Posterior cingulate gyrus (tissue), 11 donors: ENCODE measurements at regions not wholly inside any gene's neighbourhood (a gene's known extent, or its start where the extent isn't known, plus 50 kb on each side); places are given as distances from the start of the nearest gene placed in this dataset.

ENCODE experiments used
- DNase-seq, 10 donors: peaks; one replicate each; pipeline versions ENCODE4 v3.0.0 to v3.0.0-alpha.2; 2020 to 2021; ENCODE audit warnings: mixed read lengths in 3 of 10
- intact Hi-C: fragments of 100-400 bp; cut with DNase I; formaldehyde crosslinking; loops from one replicate; pipeline ENCODE4 v1.15.1; 2023

DNA sequence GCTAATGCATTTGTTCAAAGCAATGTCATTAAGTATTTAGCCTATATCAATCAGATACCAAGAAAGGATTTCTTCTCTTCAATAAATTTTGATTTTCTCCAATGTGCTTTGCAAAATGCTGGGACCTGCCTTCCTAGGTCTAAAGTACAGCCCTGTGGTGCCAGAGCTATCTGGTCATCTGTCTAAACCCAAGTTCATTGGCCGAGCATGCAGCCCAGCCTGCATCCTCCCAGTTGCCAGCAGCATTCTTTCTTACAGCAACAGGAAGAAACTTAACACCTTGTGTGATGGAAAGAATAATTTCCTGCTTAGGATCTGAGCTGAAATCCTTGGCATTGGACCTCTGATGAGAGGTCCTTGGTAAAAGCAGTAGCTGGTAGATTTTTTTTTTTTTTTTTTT, 310.0 kb downstream of the RBM26 start:
- intact Hi-C loops: no loop called here
- DNase-seq: peak in 1 of 10 donors; percentile 22

DNA sequence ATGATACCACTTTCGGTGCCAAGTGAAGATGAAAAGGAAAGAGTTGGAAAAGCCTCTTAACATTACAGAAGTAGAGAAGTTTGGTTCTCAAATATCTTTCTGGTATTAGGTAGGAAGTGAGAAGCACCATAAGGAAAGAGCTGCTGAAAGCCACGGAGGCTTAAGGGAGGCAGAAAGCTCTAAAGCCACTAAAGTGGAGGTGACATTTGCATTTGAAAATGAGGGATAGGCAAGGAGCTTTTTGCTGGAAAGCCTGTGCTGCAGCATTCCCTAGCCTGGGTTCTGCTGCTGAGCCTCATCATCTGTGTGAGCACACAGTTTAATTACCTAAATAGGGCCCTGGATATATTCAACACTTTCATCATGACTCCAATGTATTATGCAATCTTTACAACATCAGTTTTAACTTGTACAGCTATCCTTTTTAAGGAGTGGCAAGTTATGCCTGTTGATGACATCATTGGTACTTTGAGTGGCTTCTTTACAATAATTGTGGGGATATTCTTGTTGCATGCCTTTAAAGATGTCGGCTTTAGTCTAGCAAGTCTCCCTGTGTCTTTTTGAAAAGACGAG, 315.4 kb downstream of the RBM26 start:
- intact Hi-C loops: no loop called here
- no peak for DNase-seq

DNA sequence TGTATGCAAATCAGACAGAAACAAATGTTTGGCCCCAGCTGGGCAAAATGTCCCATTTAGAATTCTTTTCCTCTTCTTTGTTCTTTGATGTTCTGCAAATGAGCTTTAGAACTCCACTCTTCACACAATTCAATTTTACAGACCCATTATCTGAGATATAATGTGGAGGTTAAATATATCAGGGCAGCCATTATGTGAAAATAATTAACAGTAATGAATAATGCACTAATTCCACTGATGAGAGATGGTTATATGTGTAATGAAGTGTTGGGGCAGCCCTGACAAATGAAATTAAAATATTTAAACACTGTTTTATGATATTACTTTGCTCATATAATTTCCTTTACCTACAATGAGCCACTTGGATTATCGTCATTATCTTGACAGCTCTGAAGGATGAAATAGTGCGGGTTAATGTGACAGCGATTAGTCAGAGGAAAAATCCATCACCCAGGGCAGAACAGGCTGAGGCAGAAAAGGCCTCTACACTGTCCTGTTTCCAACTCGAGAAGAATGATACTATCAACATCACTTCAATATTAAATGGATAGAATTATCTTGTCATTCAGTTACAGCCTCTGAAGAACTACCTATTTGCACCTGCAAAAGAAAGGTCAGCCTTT, 321.1 kb downstream of the RBM26 start:
- intact Hi-C loops: no loop called here
- no peak for DNase-seq

DNA sequence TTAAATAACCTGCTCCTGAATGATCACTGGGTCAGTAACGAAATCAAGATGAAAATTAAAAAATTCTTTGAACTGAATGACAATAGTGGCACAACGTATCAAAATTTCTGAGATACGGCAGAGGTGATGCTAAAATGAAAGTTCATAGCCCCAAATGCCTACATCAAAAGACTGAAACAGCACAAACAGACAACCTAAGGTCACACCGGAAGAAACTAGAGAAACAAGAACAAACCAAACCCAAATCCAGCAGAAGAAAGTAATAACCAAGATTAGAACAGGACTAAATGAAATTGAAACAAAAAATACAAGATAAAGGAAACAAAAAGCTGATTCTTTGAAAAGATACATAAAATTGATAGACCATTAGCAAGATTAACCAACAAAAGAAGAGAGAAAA, 324.1 kb downstream of the RBM26 start:
- no peak for DNase-seq
- intact Hi-C loops: no loop called here

DNA sequence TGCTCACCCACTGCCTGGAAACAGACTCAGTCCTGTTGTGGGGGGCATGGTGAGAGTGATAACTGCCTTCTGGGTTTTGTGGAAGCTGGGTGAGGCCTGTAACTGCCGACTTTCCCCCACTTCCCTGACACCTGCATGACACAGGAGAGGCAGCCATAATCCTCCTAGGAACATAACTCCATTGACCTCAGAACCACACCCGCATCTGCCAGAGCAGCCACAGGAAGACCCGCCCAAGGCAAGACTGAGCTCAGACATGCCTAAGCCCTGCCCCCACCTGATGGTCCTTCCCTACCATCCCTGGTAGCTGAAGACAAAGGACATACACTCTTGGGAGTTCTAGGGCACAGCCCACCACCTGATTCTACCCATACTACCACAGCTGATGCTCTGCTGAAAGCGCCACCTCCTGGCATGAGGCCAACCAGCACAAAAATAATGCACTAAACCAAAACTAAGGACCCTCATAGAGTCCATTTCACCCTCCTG, 326.7 kb downstream of the RBM26 start:
- DNase-seq: peak in 1 of 10 donors; percentile 50
- intact Hi-C loops: no loop called here

DNA sequence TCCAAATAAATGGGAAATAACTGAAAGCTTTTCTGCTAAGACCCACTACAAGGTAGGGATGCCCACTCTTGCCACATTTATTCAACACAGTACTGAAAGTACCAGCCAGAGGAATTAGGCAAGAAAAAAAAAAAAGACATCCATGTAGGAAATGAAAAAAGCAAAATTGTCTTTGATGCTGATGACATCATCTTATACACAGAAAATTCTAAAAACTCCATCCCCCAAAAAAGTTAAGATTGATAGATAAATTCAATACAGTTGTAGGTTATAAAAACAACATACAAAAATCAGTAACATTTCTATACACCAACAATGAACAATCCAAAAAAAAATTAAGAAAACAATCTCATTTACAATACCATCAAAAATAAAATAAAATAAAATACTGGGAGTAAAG, 330.4 kb downstream of the RBM26 start:
- intact Hi-C loops: no loop called here
- DNase-seq: no peak

DNA sequence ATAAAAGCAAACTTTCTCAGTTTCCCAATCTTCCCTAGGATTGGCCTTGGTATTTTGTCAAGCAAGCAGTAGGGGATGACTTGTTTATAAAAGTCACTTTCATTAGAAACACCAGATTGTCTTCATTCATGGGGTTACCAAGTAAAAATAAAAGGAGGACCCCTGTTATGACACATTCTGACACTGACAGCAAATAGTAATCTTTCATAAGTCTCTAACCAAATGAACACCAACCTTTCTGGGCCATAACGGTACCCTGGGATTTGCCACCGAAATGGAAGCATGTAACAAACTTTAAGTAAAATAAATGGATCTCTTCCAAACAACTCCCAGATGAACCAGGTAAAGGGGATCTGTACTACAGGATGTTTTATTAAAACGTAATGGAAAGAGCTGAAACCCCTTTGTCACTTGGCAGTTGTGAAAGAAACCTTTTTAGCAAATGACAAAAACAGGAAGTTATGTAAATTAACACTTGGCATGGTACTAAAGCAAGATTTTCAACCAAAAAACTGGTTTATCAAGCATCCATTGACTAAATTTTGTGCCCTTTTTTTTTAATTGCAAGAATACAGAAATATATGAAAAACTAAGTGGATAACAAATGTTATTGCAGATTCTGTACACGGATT, 335.6 kb downstream of the RBM26 start:
- DNase-seq: no peak
- intact Hi-C loops: no loop called here

DNA sequence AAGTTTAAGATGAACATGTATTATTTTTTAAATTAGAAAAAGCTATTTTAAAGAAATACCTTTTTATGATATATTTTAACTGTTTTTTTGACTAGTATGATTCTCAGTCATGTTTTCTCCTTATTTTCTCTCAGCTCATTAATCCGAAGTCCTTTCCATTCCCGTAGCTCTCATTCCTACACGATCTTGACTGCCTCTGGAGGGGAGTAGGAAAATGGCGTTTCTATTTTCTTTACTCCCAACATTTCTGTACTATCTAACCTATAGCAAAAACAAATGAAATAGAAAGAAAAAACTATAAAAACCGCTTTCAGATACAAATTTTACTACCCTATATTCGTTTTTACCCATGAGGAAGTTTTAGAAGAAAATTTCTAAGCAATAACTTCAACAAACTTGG, 343.8 kb downstream of the RBM26 start:
- intact Hi-C loops: no loop called here
- DNase-seq: no peak

DNA sequence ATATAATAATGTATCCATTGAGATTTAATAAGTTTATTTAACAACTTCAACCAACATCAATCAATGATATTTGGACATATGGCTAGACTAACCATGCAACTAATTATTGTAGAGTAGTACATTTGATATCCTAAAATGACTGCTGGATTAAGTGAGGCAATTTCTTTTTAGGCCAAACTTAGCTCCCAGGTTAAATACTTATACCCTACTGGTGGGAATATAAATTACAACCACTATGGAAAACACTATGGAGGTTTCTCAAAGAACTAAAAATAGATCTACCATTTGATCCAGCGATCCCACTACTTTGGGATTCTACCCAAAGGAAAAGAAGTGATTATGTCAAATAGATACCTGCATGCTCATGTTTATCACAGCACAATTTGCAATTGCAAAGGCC, 345.8 kb downstream of the RBM26 start:
- intact Hi-C loops: no loop called here
- DNase-seq: no peak

DNA sequence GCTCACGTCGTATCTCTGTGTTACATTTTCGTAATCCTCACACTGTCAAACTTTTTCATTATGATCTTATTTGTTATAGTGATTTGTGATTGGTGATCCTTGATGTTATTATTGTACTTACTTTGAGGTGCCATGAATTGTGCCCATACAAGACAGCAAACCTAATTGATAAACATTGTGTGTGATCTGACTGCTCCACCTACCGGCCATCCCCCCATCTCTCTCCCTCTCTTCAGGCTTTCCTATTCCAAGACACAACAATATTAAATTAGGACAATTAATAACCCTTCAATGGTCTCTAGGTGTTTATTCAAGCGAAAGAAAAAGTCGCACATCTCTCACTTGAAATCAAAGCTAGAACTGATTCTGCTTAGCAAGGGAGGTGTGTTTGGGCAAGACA, 349.3 kb downstream of the RBM26 start:
- intact Hi-C loops: no loop called here
- DNase-seq: no peak

DNA sequence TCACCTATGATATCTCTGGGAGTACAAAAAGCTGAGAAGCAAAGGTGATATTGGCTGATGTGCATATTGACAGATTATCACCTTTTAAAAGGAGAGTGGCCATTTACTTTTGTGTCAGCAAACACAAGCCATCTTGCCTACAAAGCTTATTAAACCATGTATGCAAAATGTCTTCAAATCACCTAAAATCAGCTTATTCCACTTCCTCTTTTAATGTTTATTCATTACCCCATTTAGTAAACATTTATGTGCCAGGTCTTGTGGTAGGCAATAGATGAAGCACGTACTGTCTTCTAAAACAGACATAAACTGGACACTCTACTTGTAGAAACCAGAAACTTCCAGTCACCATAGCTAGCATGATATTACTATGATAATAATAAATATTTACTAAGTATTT, 354.6 kb downstream of the RBM26 start:
- no peak for DNase-seq
- intact Hi-C loops: no loop called here

DNA sequence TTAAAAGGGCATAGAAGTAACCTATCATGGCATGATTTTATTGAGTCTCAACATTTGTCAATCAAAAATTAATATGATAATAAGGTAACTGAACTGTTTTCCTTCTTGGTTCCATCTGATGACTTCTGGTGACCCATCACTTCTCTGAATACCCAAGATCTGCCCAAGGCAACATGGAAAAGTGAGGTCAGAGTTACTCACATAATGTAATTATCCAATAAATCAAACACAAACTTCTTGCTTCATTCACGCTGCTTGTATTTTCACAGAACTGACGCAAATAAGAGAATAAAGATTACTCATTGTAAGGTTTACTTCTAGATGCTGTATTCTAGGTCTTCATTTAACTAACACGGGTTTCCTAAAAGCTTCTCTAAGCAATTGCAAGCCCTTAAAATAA, 361.6 kb downstream of the RBM26 start:
- DNase-seq: no peak
- intact Hi-C loops: no loop called here

DNA sequence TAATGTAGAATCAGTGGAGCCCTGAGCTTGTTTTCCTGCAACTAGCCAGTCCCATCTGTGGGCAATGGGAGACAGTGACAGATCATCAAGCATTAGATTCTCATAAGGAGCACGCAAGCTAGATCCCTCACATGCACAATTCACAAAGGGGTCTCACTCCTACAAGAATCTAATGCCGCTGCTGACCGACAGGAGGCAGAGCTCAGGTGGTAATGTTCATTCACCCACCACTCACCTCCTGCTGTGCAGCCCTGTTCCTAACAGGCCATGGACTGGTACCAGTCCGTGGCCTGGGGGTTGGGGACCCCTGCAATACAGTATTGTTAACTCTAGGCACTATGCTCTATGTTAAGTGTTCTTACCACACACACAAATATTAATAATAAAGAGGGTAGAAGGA, 362.8 kb downstream of the RBM26 start:
- no peak for DNase-seq
- intact Hi-C loops: no loop called here

DNA sequence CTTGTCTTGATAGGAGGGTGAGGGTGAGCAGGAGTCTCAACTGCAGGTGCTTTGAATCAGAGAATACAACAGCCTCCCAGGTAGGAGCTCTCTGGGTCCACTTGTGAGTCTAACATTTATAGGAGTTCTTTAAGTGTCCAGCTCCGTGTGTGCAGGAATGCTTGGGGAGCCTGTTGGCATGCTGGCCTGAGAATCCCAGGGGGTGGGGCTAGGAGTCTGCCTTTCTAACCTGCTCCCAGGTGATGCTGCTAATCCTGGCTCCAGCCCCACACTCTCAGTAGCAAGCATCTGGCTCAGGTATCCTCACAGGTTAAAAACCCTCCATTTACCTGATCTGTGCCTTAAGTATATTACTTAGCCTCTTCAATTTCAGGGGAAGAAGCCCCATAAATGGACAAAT, 368.9 kb downstream of the RBM26 start:
- no peak for DNase-seq
- intact Hi-C loops: no loop called here

DNA sequence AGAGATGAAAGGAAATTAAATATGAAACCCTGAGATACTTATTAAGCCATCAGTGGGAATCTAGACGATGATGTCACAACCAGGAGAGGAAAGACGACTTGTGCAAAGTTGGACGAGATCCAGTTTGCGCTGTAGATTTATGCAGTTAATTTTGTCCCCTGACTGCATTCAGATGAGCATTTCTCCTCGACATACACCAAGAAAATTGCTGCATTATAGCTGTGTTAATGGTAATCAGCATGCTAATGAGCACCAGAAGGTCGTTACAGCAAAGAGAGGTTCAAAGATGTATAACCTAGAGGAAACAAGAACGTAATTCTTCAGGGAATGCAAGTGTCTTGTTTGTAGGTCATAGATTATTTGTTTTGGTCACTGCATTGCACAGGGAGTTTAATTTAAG, 371.7 kb downstream of the RBM26 start:
- intact Hi-C loops: no loop called here
- DNase-seq: no peak

DNA sequence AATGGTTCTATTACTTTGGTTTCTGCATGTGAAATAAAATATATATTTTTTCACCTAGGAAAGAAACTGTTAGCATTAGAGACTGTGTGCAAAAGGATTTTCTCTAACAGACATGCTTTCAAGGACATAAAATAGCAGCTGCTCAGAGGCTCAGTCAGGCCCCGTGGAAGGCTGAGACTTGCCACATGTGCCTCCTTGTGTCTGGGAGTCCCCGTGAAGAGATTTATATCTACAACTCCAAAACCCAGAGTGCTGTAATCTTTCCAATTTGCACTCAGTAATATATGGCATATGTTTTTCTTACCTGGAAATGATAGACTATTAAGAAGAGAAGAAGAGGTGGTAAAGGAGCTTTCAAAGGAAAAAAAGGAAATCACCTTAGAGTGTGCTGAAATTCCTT, 371.6 kb upstream of the OBI1 start:
- no peak for DNase-seq
- intact Hi-C loops: no loop called here

DNA sequence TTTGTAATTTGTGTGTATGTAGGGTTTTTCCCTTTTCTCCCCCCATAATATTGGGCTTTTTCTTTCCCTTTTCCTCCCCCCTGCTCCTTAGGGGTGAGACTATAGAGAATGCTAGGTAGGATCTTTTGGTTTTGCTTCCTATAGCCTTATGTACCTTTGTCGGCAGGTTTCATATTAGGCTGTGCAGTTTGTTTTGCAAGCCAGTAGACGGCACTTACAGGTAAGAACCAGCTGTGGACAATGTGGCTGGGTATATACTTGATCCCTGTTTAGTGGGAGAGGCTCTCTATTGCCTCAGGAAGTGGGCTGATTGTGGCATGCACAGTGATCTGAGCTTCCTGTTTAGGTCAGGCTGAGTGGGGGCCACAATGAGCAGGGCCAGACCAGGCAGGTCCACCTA, 359.2 kb upstream of the OBI1 start:
- intact Hi-C loops: no loop called here
- DNase-seq: no peak

DNA sequence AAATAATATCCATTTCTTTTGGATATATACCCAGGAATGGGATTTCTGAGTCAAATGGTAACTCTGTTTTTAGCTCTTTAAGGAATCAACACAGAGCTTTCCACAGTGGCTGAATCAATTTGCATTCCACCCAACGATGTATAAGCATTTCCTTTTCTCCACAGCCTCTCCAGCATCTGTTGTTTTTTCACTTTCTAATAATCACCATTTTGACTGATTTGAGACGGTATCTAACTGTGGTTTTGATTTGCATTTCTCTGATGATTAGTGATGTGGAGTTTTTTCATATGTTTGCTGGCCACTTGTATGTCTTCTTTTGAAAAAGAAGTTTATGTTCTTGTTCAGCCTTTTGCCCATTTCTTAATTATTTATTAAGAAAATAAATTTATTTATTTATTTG, 352.2 kb upstream of the OBI1 start:
- intact Hi-C loops: no loop called here

DNA sequence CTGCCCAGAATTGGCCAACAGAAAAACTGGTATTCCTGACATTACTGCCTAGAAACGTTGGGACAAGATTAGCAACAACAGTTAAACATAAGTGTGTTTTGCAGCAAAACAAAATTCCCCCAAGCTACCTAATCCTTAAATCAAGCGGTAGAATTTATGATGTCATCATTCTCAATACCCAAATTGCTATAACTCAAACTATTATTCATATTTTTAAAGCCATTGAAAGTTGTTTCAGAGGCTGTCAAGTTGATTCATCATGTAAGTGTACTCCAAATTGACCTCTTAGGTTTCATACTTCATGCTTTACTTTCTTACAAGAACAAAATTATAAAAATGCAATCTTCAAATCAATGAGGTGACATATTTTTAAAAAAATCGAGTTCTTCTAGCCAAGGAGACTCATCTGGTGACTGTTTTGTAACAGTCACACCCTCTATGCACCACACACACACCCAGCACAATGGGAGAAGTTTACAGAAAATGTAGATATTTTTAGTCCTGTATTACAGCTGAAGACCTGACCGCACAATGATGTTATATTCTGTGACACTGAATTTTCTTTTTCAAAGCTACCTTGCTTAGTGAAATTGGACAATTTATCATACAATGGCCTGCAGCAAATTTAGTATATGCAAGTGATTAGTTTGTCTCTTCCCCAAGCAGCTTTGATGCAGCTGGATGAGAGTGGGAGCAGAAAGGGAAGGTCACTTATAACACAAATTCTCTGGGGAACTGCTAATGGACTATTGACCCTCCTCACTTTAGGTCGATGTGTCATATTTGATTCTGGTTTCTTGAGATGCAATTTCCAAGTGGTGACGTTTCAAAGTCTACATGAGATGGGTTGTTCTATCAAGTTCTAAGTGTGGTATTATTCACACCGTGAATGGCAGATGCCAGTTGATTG, 345.3 kb upstream of the OBI1 start:
- intact Hi-C loops: no loop called here
- no peak for DNase-seq

More for the DNA sequence above, 352.2 kb upstream of the OBI1 start:
- DNase-seq: no peak

DNA sequence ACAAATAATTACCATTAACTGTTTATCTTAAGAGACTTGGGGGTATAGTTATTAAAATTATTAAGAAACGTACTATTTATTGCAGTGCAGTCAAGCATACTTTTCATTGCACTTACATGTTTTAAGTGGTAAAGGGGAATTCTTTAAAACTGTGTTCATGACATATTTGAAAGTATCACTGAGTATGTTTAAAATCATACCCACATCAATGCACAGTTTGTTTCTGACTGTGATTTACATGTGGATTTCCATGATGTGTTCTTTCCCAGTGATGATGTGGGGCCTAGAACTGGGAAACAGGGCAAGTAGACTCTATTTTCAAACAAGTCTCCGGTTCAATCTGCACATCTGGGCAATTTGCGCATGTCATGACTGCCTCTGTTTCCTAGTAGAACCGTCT, 340.5 kb upstream of the OBI1 start:
- intact Hi-C loops: no loop called here
- DNase-seq: no peak

DNA sequence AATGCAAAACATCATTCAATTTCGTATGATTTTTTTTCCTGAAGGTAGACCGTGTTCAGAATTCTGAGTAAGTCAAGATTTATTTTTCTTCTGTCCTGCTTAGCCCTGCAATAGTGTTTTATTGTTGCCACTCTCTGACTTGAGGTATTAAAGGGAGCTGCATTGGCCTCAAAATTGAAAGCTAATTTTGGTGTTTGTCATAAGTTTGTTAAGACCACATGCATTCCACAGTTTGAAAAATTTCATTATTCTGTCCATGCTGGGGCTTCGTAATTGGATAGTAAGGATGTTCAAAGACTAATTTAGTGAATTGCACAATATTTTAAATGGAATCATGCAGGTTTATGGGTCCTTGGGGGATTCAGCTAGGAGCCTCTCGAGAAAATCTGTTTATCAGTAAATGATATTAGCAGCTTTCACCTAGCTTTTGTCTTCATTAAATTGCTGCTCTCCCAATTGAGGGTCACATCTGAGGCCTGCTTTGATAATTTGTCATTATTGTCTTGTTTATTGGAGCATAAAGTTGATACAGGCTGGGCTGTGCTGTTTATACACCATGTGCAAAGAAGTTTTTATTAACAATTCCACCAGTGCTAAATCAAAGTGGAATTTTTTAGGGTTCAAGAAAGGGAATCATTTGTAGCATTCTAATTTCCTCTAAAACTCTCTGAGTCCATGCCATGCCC, 339.8 kb upstream of the OBI1 start:
- intact Hi-C loops: no loop called here
- DNase-seq: no peak
